Kidney epithelial cell (primary cell): ENCODE measurements at regions not wholly inside any gene's neighbourhood (a gene's known extent, or its start where the extent isn't known, plus 50 kb on each side); places are given as distances from the start of the nearest gene placed in this dataset.
"Not testable (repeated sequence)": the region's sequence is repeated elsewhere in the genome, so short reads cannot be mapped to it uniquely, and the experiment has no call there.

ENCODE experiments used
- DNase-seq: peaks from one replicate; pipeline ENCODE4 v3.0.0-alpha.2; 2010; ENCODE audit warnings: low read depth
- H3K27me3 ChIP-seq: 2 replicates; pipeline ENCODE4 v1.6.0; 2011; ENCODE audit warnings: low read length; ENCODE audit not compliant: control insufficient read depth, insufficient read depth
- H3K36me3 ChIP-seq: 2 replicates; pipeline ENCODE4 v1.5.1; 2011; ENCODE audit warnings: low read length; ENCODE audit not compliant: control insufficient read depth, insufficient read depth
- H3K4me3 ChIP-seq: 2 replicates; pipeline ENCODE4 v1.5.1; 2011; ENCODE audit warnings: low read depth, mild to moderate bottlenecking, control low read depth, low read length
- CTCF ChIP-seq: IDR thresholded peaks from 2 replicates; pipeline ENCODE4 v1.5.1; 2011; ENCODE audit warnings: mild to moderate bottlenecking, moderate library complexity, low read length, control low read depth, inconsistent platforms; ENCODE audit not compliant: insufficient read depth, poor library complexity, severe bottlenecking

DNA sequence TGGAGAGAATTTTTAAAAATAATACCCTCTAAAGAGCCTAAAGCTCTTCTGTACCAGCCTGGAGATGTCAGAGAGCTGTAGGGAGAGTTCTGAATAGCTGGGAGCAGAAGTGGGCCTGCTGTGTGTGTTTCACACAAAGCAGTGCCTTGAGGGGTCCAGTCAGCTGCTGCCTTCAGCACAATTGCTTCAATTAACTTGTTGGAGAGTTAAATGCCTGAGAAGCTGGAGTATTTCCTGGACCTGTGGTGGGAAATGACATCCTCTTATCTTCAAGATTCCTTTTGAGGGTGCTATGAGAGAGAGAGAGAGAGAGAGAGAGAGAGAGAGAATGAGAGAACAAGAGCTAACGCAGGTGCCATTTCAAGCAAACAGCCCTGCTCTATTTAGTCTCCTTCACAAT, 96.2 kb upstream of the IL1RAPL2 start:
- no peak overlapping the region for H3K4me3 ChIP-seq
- DNase-seq: no peak
- H3K27me3 ChIP-seq: no peaks in the 10 kb centered on the region
- no peak for TF ChIP-seq CTCF
- H3K36me3 ChIP-seq: no peaks in the 10 kb centered on the region

GRCh38 chrX:104459796-104460195, 106.2 kb upstream of the IL1RAPL2 start:
- TF ChIP-seq CTCF: no peak
- Histone ChIP-seq H3K36me3 (no peaks in the 10 kb centered on the region), H3K27me3 (no peaks in the 10 kb centered on the region), H3K4me3 (no peak overlapping the region)
- DNase-seq: no peak

DNA sequence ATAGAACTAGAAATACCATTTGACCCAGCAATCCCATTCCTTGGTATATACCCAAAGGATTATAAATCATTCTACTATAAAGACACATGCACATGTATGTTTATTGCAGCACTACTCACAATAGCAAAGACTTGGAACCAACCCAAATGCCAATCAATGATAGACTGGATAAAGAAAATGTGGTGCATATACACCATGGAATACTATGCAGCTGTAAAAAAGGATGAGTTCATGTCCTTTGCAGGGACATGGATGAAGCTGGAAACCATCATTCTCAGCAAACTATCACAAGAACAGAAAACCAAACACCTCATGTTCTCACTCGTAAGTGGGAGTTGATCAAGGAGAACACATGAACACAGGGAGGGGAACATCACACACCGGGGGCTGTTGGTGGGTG, 108.9 kb upstream of the IL1RAPL2 start:
- H3K36me3 ChIP-seq, DNase-seq, H3K4me3 ChIP-seq, H3K27me3 ChIP-seq: not testable (repeated sequence)

DNA sequence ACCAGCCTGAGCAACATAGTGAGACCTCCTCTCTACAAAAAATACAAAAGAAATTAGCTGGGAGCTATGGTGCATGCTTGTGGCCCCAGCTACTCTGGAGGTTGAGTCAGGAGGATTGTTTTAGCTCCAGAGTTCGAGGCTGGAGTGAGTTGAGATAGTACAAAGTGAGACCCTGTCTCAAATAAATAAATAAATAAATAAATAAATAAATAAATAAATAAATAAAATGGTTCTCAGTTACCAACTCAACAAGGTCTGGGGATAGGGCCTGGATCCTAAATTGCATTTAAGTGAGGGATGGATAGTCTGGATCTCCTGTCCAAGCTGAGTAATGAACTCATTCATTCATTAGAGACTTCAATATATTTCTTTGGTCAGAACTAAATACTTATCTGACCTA, 115.7 kb upstream of the IL1RAPL2 start:
- no peak for TF ChIP-seq CTCF
- Histone ChIP-seq H3K4me3 (no peak overlapping the region), H3K36me3 (no peaks in the 10 kb centered on the region), H3K27me3 (no peaks in the 10 kb centered on the region)
- no peak for DNase-seq

DNA sequence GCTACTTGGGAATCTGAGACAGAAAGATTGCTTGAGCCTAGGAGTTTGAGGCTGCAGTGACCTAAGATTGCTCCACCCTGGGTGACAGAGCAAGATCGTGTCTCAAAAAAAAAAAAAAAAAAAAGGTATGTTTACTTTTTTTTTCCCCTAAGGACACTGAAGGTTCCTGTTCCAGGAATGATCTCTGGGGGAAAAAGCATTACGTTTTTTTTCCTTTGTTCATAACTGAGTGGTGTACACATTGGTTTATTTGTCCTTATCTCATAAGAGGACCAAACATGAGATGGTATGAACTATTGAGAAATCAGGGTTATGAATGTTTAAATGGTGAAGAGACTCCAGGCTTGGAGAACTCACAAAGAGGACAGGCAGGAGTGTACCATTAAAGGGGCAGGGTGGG, 120.4 kb upstream of the IL1RAPL2 start:
- DNase-seq: no peak
- no peak overlapping the region for H3K4me3 ChIP-seq
- H3K36me3 ChIP-seq: no peaks in the 10 kb centered on the region
- H3K27me3 ChIP-seq: no peaks in the 10 kb centered on the region
- no peak for TF ChIP-seq CTCF

DNA sequence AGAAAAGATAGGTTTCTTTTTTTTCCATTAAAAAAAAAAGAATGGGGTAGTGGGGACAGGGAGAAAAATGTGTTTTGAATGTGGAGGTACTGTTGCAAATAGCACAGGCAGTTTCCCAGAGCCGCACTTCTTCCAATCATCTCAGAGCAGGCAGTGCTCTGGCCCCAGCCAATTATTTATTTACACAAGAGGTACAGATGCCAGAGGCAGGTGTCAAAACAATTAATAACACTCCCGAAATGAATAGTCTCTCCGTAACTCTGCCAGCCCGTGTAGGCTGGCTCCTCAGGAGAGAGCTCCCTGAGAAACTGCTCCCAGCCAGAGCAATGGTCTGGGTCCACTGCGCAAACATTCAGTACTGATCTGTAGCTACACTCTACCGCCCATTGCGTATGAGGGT, 130.8 kb upstream of the IL1RAPL2 start:
- no peak for TF ChIP-seq CTCF
- H3K27me3 ChIP-seq: peaks cover 5% of the 10 kb centered on the region
- no peaks in the 10 kb centered on the region for H3K36me3 ChIP-seq
- no peak overlapping the region for H3K4me3 ChIP-seq
- DNase-seq: no peak
